ENCODE measurements at regions not wholly inside any gene's neighbourhood (a gene's known extent, or its start where the extent isn't known, plus 50 kb on each side); places are given as distances from the start of the nearest gene placed in this dataset.

DNA sequence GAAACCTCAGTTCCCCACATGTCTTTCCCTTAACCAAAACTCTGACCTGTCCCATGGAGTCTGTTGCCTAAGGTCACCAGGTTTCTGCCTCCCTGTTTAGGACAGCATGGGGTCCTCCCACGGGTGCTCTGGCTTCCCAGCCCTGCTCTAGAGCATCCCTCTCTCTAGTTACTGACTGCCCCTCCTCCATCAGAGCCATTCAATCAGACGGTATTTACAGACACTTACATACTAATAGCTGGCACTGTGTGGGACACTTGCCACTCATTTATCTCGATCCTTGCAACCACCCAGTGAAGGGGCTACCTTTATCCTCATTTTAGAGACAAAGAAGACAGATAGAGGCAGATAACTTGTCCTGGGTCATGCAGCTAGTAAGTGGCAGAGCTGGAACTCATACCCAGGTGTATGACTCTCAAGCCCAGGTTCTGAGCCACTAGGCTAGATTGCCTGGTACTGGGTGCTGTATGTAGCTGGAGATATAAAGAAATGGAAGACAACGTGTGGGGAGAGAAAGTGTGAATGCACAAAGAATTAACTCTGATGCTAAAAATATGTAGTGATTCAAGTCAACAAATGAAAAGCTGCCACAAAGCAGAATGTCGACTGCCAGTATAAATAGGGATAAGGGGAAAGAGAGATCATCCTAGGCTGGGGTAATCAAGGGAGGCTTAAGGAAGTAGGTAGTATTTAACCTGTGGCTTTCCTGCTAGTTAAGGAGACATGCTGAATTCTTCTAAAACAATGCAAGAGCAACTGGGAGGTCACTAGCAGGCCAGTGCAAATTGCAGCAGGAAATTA is 52.5 kb upstream of the PDE8B start:
- no peak for DNase-seq

DNA sequence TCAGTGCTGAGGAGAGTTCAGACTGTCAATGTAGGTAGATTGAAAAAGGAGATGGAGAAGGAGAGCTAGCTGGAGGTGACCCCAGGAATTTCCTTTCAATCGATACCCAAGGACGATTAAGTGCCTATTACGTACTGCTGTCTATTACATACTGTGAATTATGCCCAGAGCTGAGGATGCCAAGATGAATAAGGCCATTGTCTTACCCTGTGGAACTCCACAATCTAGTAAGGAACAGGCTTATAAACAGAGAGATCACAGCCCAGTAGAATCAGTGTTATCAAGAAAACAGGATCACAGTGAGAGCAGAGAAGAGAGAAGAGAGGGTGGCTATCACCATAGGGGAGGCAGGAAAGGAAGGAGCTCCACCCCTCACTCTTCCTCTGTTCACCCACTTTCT is 54.1 kb upstream of the PDE8B start:
- DNase-seq = no peak

DNA sequence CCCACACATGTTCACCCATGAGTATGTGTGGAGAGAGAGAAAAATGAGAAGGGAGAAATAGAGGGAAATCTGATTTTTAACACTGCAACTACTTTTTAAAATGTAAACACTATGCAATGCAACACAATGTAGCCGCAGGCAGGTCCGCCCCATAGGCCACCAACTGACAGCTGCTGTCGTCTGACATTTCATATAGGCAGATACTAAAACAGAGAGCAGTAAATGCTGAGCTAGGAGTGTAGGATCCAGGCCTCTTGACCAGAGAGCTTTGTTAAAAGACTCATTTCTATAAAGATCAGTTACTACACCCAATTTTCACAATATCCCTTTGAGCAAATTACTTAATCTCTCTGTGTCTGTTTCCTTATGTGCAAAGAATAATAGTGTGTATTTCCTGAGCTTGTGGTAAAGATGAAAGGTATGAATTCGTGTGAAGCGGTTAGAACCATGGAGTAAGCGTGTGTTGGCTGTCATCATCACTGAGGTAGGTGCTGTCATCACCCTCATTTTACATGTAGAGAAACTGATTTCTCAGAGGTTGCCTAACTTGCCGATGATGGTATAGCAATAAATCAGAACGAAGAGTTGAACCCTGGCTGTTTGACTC is 55.2 kb upstream of the PDE8B start:
- DNase-seq = no peak

- no peak for DNase-seq
These were observed 58.0 kb upstream of the PDE8B start for GRCh38 chr5:77152441-77152840.

DNA sequence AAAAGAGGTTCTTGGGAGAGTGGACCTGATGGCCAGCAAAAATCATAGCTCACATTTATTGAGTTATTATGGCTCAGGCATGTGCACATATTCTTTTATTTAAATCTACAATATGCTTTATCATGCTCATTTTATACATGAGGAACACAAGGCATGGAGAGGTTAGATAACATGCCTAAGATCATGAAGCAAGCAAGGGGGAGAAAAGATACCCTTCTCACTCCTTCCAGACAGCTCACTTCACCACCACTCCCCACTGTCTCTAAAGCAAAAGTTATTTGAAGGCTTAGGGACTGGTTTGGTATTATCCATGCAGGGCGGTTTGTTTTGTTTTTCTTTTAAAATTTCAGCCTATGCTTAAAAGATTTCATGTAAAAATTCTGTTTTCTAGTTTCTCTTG is 59.0 kb upstream of the PDE8B start:
- no peak for DNase-seq

GRCh38 chr5:77146896-77147295 is 59.8 kb upstream of the ZBED3 start:
- DNase-seq = no peak

GRCh38 chr5:77145666-77146065 is 58.6 kb upstream of the ZBED3 start:
- DNase-seq = no peak

DNA sequence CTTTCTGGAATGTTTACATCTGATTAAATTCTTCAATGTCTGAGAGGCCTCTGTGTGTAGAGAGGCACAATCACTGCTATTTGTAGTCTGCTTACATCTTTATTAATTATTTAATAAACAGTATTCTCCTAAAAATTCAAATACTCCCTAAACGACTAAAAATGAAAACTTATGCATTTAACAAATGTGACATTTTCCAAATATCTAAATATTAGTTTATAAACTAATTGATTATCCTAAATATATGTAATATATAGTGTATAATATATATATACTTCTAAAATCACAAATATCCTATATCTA is 57.7 kb upstream of the ZBED3 start:
- no peak for DNase-seq

DNA sequence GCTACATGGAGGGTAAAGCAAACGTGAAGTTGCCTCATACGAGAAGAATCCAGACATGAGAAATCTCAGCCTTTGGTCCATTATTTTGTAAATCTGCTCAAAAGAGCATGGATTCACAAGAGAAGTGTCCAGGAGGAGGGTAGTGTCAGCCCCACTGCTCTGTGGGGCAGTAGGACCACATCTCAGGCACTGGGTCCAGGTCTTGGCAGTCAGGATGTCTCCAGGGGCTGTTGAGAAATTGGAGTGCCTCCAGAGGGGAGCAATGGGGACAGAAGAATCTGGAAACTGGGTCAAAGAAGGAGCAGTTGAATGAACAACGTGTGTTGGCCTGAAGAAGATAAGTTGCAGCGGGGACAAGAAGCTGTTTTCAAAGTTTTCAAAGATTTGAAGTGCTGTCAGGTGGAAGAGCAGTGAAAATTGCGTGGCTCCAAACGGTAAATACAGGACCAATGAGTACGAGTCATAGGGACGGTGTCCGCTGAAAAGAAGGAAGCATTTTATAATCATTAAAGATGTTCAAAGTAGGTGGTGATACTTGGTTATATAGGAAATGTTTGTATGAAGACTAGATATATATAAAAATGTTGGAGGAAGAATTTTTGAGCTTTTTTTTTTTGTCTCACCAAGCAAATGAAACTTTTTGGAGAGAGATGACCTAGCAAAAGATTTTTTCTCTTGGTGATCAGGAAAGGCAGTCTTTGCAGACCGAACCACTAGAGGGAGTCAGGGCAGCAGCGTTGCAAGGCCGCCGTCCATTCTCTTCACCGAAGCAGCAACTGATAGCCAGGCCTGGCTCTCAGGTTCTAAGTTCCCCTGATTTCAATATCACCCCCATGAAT is 57.1 kb upstream of the ZBED3 start:
- peak in 1 of 2 experiments; percentile 34 for DNase-seq

DNA sequence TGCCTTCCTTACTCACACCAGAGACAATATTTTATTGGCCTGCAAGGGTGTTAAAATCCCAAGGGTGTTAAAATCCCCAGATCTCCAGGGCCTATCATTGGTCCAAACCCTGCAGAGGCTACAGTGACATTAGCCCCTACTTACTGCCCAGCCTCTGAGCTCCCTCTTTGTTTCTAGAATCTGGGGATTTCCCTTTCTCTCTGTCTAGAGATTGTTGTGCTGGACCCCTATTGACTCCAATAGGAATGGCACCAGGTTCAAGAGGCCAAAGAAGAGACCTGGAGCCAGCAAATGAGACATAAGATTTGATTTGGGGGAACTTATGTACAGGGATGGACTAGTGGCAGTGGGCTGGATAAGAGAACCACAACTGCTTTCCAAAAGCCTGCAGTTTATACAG is 53.3 kb upstream of the ZBED3 start:
- DNase-seq = no peak

GRCh38 chr5:77139001-77139400 is 51.9 kb upstream of the ZBED3 start:
- no peak for DNase-seq

Data from cerebellar nuclear complex (tissue), 1 donor.